AG04449 (cell line): ENCODE measurements at regions not wholly inside any gene's neighbourhood (a gene's known extent, or its start where the extent isn't known, plus 50 kb on each side); places are given as distances from the start of the nearest gene placed in this dataset.

Experiments
- CTCF ChIA-PET: fragments of 350-600 bp; formaldehyde crosslinking; extraction: SDS; loops from one replicate; lab custom pipeline; 2021; ENCODE audit warnings: antibody characterized with exemption; lab: Yijun Ruan, JAX
- POLR2A ChIA-PET: fragments of 400-600, 350-600 bp; formaldehyde crosslinking; extraction: SDS; loops from one replicate; lab custom pipeline; 2020; ENCODE audit warnings: antibody characterized with exemption, inconsistent platforms; lab: Yijun Ruan, JAX
- DNase-seq: peaks from one replicate; pipeline ENCODE4 v3.0.0-alpha.2; 2010; ENCODE audit warnings: low read depth, low spot score
- H3K4me3 ChIP-seq: 2 replicates; pipeline ENCODE4 v1.5.1; 2011; ENCODE audit warnings: low read depth, mild to moderate bottlenecking, control low read depth, low read length
- CTCF ChIP-seq: IDR thresholded peaks from one replicate; pipeline ENCODE4 v1.5.1; 2011; ENCODE audit warnings: mild to moderate bottlenecking, moderate library complexity, low read length, control low read depth, inconsistent platforms; ENCODE audit not compliant: insufficient read depth; ENCODE audit errors: missing control alignments

- H3K4me3 ChIP-seq: no peak overlapping the region
- POLR2A ChIA-PET: no interaction called here
- CTCF ChIA-PET: no interaction called here
- TF ChIP-seq CTCF: no peak
- DNase-seq: no peak
Observed at GRCh38 chr4:170610434-170610833, 520.7 kb upstream of the AADAT start.

DNA sequence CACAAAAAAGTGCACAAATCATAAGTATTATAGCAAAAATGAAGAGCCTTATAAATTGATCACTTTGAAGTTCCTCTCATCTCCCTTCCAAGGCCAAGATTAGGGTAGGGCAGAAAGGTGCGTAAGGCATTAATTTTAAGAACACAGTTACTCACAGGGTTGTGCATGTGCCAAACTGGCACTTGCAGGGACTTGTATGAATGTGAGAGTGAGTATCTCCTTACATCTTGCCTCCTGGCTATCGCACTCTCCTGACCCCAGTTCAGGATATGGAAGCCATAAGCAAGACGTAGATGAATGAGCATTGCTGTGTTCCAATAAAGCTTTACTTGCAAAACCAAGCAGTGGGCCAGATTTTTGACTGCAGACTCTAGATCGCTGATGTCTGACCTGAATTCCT lies 510.1 kb upstream of the AADAT start:
- ChIA-PET CTCF (interaction anchor here (0.6 kb wide), 1 partner anchor 191 kb away, joined by 4 read pairs; no protein-coding TSS in a partner anchor), POLR2A (no interaction called here)
- no peak for DNase-seq
- H3K4me3 ChIP-seq: no peak overlapping the region
- no peak for TF ChIP-seq CTCF

- POLR2A ChIA-PET: no interaction called here
- no peak overlapping the region for H3K4me3 ChIP-seq
- DNase-seq: no peak
- TF ChIP-seq CTCF: no peak
- CTCF ChIA-PET: interaction anchor here (2.9 kb wide), 1 partner anchor 261 kb away, joined by 14 read pairs; no protein-coding TSS in a partner anchor
Observed at GRCh38 chr4:170591076-170591475, 501.3 kb upstream of the AADAT start.

GRCh38 chr4:170589597-170590191 lies 499.9 kb upstream of the AADAT start:
- POLR2A ChIA-PET: no interaction called here
- CTCF ChIA-PET: interaction anchor here (0.8 to 2.9 kb wide), 9 partner anchors 127 to 1613 kb away, joined by 3 to 15 read pairs (median 3); no protein-coding TSS in a partner anchor
- peak; percentile 7 for TF ChIP-seq CTCF
- no peak overlapping the region for H3K4me3 ChIP-seq
- no peak for DNase-seq

DNA sequence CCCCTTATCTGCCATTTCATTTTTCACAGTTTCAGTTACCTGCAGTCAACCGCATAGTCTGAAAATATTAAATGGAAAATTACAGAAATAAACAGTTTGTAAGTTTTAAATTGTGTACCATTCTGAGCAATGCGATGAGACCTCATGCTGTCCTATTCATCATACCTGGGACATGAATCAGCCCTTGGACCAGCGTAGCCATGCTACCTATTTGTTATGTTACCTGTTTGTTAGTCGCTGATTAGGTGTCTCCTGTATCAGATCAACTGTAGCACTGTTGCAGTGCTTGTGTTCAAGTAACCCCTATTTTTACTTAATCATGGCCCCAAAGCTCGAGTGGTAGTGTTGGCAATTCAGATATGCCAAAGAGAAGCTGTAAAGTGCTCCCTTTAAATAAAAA lies 492.2 kb upstream of the AADAT start:
- CTCF ChIA-PET: interaction anchor here (0.9 kb wide), 1 partner anchor 321 kb away, joined by 3 read pairs; no protein-coding TSS in a partner anchor
- no peak for DNase-seq
- POLR2A ChIA-PET: no interaction called here
- H3K4me3 ChIP-seq: no peak overlapping the region
- TF ChIP-seq CTCF: no peak

DNA sequence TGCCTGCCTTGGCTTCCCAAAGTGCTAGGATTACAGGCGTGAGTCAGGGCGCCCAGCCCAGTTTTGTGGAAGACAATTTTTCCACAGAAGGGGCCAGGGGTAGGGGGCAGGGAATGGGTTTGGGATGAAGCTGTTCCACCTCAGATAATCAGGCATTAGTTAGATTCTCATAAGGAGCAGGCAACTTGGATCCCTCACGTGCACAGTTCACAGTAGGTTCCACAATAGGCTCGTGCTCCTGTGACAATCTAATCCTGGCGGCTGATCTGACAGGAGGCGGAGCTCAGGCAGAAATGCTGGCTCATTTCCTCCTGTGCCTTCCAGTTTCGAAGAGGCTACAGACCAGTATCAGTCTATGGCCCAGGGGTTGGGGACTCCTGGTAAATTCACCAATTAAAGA lies 491.6 kb upstream of the AADAT start:
- CTCF ChIA-PET: interaction anchor here (0.9 kb wide), 1 partner anchor 321 kb away, joined by 3 read pairs; no protein-coding TSS in a partner anchor
- DNase-seq: no peak

More for the DNA sequence above, 491.6 kb upstream of the AADAT start:
- POLR2A ChIA-PET: no interaction called here
- H3K4me3 ChIP-seq: no peak overlapping the region
- no peak for TF ChIP-seq CTCF
